ENCODE measurements at regions not wholly inside any gene's neighbourhood (a gene's known extent, or its start where the extent isn't known, plus 50 kb on each side); places are given as distances from the start of the nearest gene placed in this dataset.

- DNase-seq = no peak
Measured at GRCh38 chr5:20656262-20656661, 668.3 kb upstream of the CDH18 start.

- no peak for DNase-seq
Measured at GRCh38 chr5:20655211-20655610, 667.2 kb upstream of the CDH18 start.

- no peak for DNase-seq
Measured at GRCh38 chr5:20654746-20655145, 666.7 kb upstream of the CDH18 start.

GRCh38 chr5:20654033-20654432 lies 666.0 kb upstream of the CDH18 start:
- no peak for DNase-seq

GRCh38 chr5:20649966-20650365 lies 662.0 kb upstream of the CDH18 start:
- peak; percentile 23 for DNase-seq

- peak; percentile 32 for DNase-seq
Measured at GRCh38 chr5:20648981-20649380, 661.0 kb upstream of the CDH18 start.

- DNase-seq = no peak
Measured at GRCh38 chr5:20636686-20637085, 648.7 kb upstream of the CDH18 start.

GRCh38 chr5:20619591-20619990 lies 631.6 kb upstream of the CDH18 start:
- DNase-seq = no peak

GRCh38 chr5:20618340-20618739 lies 630.3 kb upstream of the CDH18 start:
- DNase-seq = peak; percentile 35

GRCh38 chr5:20617841-20618240 lies 629.8 kb upstream of the CDH18 start:
- peak; percentile 54 for DNase-seq

- no peak for DNase-seq
Measured at GRCh38 chr5:20615888-20616563, 628.0 kb upstream of the CDH18 start.

GRCh38 chr5:20611620-20612019 lies 623.6 kb upstream of the CDH18 start:
- no peak for DNase-seq

GRCh38 chr5:20610681-20611080 lies 622.7 kb upstream of the CDH18 start:
- DNase-seq = no peak

- no peak for DNase-seq
Measured at GRCh38 chr5:20609126-20609525, 621.1 kb upstream of the CDH18 start.

GRCh38 chr5:20608567-20608966 lies 620.6 kb upstream of the CDH18 start:
- no peak for DNase-seq

GRCh38 chr5:20605732-20606525 lies 617.9 kb upstream of the CDH18 start:
- DNase-seq = peak; percentile 73

GRCh38 chr5:20604992-20605391 lies 617.0 kb upstream of the CDH18 start:
- DNase-seq = peak; percentile 87

GRCh38 chr5:20601678-20602100 lies 613.7 kb upstream of the CDH18 start:
- no peak for DNase-seq

- no peak for DNase-seq
Measured at GRCh38 chr5:20590356-20590755, 602.4 kb upstream of the CDH18 start.

GRCh38 chr5:20575571-20575970 lies 587.6 kb upstream of the CDH18 start:
- DNase-seq = peak; percentile 49

- no peak for DNase-seq
Measured at GRCh38 chr5:20574576-20574975, 586.6 kb upstream of the CDH18 start.

- DNase-seq = peak; percentile 23
Measured at GRCh38 chr5:20572614-20573013, 584.6 kb upstream of the CDH18 start.

GRCh38 chr5:20570486-20570885 lies 582.5 kb upstream of the CDH18 start:
- DNase-seq = no peak
